Fibroblast of lung (primary cell): ENCODE measurements at regions not wholly inside any gene's neighbourhood (a gene's known extent, or its start where the extent isn't known, plus 50 kb on each side); places are given as distances from the start of the nearest gene placed in this dataset.

Experiments
- EZH2 ChIP-seq: IDR thresholded peaks from 2 replicates; pipeline ENCODE4 v1.5.1; 2012; ENCODE audit warnings: low read length, control low read depth, mild to moderate bottlenecking; ENCODE audit errors: missing control alignments
- TF ChIP-seq, protein P1 (sequence below), 2 donors: IDR thresholded peaks in 1 of 2; conservative IDR thresholded peaks in 1 of 2; 1 replicate in 1 of 2; 2 replicates in 1 of 2; pipeline ENCODE4 v1.5.1; 2011 to 2012; ENCODE audit warnings: low read length in 2 of 2, control low read depth in 1 of 2, inconsistent platforms in 1 of 2, low read depth in 1 of 2, mild to moderate bottlenecking in 1 of 2

- TF ChIP-seq, protein P1, sequence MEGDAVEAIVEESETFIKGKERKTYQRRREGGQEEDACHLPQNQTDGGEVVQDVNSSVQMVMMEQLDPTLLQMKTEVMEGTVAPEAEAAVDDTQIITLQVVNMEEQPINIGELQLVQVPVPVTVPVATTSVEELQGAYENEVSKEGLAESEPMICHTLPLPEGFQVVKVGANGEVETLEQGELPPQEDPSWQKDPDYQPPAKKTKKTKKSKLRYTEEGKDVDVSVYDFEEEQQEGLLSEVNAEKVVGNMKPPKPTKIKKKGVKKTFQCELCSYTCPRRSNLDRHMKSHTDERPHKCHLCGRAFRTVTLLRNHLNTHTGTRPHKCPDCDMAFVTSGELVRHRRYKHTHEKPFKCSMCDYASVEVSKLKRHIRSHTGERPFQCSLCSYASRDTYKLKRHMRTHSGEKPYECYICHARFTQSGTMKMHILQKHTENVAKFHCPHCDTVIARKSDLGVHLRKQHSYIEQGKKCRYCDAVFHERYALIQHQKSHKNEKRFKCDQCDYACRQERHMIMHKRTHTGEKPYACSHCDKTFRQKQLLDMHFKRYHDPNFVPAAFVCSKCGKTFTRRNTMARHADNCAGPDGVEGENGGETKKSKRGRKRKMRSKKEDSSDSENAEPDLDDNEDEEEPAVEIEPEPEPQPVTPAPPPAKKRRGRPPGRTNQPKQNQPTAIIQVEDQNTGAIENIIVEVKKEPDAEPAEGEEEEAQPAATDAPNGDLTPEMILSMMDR (conservative IDR thresholded peaks at IDR 0.05 in 1 of 2, IDR thresholded peaks at IDR 0.05 in 1 of 2; ENCODE audit: low read depth in 1 of 2, low read length in 2 of 2), result no peak
- no peak for TF ChIP-seq EZH2
Observed at GRCh38 chr3:137199678-137200077, 241.9 kb downstream of the IL20RB start.
